Motor neuron (in vitro differentiated cells): ENCODE measurements at regions not wholly inside any gene's neighbourhood (a gene's known extent, or its start where the extent isn't known, plus 50 kb on each side); places are given as distances from the start of the nearest gene placed in this dataset.
A peak's percentile ranks its signal among the peaks of the same experiment; 100 is the strongest.
"Not testable (repeated sequence)": the region's sequence is repeated elsewhere in the genome, so short reads cannot be mapped to it uniquely, and the experiment has no call there.

Source experiments
- ATAC-seq, 8 experiments: fragments of 200-7000 bp; cut with Tn5 transposase; replicated peaks in 6 of 8; 2 replicates each; pipeline ENCODE4 v1.8.0; 2021; ENCODE audit warnings: mild to moderate bottlenecking in 8 of 8, moderate library complexity in 8 of 8
- H3K27ac ChIP-seq, 2 donors: fragments of 250-450 bp; sonication (Bioruptor Pico); 2 replicates each; pipeline ENCODE4 v1.9.0; 2021; ENCODE audit warnings: antibody characterized with exemption in 2 of 2, mild to moderate bottlenecking in 2 of 2, moderate library complexity in 1 of 2
- H3K4me1 ChIP-seq, 2 donors: fragments of 250-450 bp; sonication (Bioruptor Pico); replicated peaks in 1 of 2; 2 replicates each; pipeline ENCODE4 v1.6.1; 2021; ENCODE audit warnings: antibody characterized with exemption in 2 of 2, mild to moderate bottlenecking in 2 of 2, moderate library complexity in 1 of 2
- H3K4me3 ChIP-seq, 5 donors: fragments of 250-450 bp; sonication (Bioruptor Pico); 2 replicates each; pipeline ENCODE4 v1.9.0; 2021; ENCODE audit warnings: antibody characterized with exemption in 5 of 5, mild to moderate bottlenecking in 5 of 5, moderate library complexity in 4 of 5
- WGBS, 10 experiments: fragments of 450-650 bp; shearing (Covaris generic); methylation state at CpG; one replicate each; pipeline ENCODE4 v1.0.0; 2022; 5-methylcytosine and 5-hydroxymethylcytosine counted together
- in situ Hi-C, 9 experiments: fragments of 400-800 bp; cut with MboI; loops; one replicate each; pipeline ENCODE4 v1.15.0; 2021; ENCODE audit warnings: low sequenced_read_pairs in 9 of 9, low pct_unique_long_range_greater_than_20kb in 2 of 9; ENCODE audit not compliant: unreplicated experiment in 9 of 9

DNA sequence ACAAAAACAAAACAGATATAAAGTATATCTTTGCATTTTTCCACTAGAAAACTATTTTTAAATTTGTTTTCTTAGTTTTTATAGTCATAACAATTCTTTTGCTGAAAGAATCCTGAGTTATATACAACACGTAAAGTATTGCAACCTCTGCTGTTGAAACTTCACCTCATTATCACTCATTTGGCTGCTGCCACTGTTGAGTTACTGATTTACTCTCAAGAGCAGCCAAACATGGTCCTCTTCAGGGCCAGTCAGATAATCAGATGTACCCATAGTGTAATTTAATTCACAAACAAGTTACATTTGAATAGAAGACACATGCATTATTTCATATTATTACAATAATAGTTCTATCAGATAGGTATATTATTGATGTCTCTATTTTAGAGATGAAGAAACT is 235.6 kb downstream of the UBE2NL start:
- H3K4me1 ChIP-seq, ATAC-seq, in situ Hi-C loops, H3K27ac ChIP-seq, H3K4me3 ChIP-seq: not testable (repeated sequence)
- no CpG with 5 or more reads among the region's 1 CpG for WGBS, 10 experiments

DNA sequence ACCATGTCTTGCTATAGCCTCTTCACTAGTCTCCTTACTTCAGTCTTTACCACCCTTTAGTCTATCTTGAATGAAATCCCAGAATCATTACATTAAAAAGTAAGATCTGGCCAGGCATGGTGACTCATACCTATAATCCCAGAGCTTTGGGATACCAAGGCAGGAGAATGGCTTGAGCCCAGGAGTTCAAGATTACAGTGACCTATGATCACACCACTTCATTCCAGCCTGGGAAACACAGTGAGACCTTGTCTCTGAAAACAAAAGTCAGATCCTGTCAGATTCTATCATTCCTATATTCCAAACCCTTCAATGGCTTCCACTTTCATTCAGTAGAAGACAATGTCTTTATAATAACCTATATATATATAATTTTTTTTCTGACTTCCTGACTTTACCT is 237.7 kb downstream of the UBE2NL start:
- ATAC-seq, H3K27ac ChIP-seq, H3K4me3 ChIP-seq, in situ Hi-C loops, H3K4me1 ChIP-seq: not testable (repeated sequence)

DNA sequence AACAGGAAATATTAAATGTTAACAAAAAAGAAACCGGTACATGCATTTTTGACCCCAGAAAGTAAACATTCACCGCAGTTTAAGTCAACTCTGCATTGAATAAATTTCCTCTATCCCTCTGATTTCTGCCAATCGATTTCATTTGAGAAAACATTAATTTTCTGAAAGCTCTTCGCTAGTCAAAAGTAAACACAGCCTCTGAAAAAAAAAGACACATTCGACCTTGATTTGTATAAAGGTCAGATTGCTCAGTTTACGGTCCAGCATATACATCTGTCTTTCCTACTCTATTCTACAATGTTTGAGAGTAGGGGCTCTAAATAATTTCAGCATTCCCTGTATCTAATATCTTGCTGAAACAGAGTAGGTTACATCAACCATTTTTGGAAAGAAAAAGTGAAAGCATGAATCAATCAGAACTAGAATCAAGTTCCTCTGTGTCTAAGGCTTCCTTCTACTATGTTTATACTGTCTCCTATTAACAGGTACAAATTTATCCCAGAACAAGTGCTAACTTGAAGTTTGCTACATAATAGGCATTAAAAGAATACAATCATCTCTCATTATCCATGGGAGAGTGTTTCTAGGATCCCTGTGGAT is 243.8 kb downstream of the UBE2NL start:
- H3K4me1 ChIP-seq, H3K4me3 ChIP-seq, ATAC-seq, H3K27ac ChIP-seq, in situ Hi-C loops: not testable (repeated sequence)
- no CpG with 5 or more reads among the region's 6 CpGs for WGBS, 10 experiments

DNA sequence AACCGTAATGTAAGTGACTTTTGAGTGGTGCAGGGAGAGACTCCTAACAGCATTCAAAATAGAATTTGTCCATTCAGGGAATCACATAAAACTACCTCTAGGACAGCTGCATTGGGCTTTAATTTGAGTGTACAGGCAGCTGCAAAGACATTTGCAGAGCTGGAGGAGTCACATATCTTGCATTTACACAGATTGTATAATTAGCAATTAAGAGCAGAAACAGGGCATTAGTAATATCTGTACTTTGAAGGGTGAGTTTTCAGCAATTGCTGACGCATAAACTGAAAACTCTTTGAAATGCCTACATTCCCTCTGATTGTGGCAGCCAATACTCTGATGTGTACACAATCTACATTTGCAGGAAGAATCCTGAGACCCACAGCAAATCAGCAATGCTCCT is 245.6 kb downstream of the UBE2NL start:
- in situ Hi-C loops, H3K4me1 ChIP-seq, H3K27ac ChIP-seq, ATAC-seq, H3K4me3 ChIP-seq: not testable (repeated sequence)
- no CpG with 5 or more reads among the region's 2 CpGs for WGBS, 10 experiments

DNA sequence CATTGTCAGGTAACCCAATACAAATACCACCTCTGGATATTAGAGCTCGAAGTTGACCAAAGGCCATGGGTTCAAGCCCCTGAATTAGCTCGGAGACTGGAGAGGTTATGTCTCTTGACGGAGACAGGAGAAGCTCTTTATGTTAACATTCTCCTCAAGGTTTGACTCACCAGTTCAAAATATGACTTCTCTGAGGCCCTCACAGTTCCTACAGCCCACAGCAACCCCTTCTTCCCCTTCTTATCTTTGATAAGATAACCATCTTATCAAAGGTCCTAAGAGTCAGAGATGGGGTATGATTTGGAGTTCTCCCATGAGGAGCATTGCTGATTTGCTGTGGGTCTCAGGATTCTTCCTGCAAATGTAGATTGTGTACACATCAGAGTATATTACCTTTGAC is 246.6 kb downstream of the UBE2NL start:
- ATAC-seq, H3K4me3 ChIP-seq, H3K27ac ChIP-seq, H3K4me1 ChIP-seq, in situ Hi-C loops: not testable (repeated sequence)
- WGBS, 10 experiments: no CpG with 5 or more reads among the region's 3 CpGs

DNA sequence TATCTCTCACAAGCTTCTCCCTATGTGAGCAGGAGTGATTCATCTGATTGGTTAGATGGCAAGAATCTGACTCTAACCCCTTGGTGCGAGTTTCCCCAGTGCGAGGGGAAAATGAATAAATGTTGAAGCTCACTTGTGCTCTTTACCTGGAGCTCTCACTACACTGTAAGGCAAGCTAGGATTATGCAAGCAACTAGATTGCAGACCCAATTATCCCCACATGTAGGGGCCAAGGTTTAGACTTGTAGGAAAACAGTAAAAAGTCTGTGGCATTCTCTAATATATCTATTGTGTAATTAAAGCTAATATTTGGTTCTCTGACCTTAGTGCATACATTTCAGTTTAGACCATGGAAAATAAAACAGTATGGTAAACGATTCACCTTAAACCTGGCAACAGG is 247.2 kb downstream of the UBE2NL start:
- H3K27ac ChIP-seq, in situ Hi-C loops, ATAC-seq, H3K4me1 ChIP-seq, H3K4me3 ChIP-seq: not testable (repeated sequence)
- WGBS, 10 experiments: no CpG with 5 or more reads among the region's 3 CpGs

DNA sequence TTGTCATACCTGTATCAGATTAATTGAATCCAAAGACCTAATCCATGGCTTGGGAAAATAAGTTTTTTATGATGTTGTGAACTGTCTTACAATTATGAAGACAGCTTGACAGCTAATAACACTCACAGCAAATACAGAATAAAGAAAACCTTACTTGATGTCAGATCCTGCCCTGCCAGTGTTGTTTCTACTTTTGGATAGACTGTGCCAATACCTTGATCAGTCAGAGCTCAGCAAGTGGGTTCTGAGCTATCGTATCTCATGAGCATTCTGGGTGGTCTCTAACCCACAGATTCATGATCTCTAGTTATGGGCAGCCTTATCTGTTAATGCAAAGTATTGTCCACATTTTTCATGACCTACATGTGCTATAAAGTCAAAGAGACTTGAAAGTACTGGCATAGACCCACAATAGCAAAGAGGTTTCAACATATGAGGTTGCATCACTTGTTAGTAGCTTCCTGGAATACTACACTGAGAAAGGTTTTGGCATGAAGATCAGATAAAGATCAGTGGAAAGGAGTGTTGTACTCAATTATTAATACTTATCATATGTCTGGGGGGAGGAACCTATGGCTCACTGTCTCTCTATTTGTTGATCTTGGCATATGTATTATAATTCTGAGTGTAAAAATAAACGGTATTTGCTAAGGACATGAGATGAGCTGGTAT is 250.7 kb downstream of the UBE2NL start:
- H3K4me1 ChIP-seq, H3K4me3 ChIP-seq, H3K27ac ChIP-seq, in situ Hi-C loops: not testable (repeated sequence)
- peak in 1 of 8 experiments; percentile 74 for ATAC-seq
- no CpG with 5 or more reads among the region's 2 CpGs for WGBS, 10 experiments

DNA sequence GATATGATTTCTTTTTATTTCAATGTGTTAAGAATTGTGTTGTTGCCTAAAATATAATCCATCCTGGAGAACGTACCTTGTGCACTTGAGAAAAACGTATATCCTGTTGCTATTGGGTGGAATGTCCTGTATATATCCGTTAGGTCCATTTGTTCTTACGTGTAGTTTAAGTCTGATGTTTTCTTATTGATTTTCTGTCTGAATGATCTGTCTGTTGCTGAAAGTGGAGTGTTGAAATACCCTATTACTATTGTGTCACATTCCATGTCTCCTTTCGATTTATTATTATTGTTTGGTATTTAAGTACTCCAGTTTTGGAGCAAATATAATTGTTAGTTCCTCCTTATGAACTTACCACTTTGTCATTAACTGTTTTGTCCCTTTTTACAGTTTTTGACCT is 270.6 kb downstream of the UBE2NL start:
- H3K4me3 ChIP-seq, H3K27ac ChIP-seq, H3K4me1 ChIP-seq, in situ Hi-C loops, ATAC-seq: not testable (repeated sequence)
- WGBS, 10 experiments: 20 to 100% (median 80%) methylated on average over 1 to 2 of the region's 5 CpGs; no CpG with 5 or more reads in 7 of the 10 experiments

DNA sequence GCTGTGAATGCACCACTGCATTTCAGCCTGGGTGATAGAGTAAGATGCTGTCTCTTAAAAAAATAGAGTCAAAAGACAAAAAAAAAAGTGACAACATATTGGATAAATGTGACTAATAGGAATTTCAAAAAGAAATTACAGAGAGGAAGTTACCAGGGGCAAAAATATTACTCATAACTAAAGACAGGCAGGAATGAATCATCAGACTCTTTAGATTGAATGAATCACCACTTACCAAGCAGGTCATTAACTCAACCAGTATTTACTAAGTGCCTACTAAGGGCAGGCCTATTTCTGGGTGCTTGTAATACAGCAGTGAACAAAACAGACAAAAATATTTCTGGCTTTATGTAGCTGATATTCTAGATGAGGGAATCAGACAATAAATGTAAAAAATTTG is 301.3 kb downstream of the UBE2NL start:
- H3K4me3 ChIP-seq, H3K27ac ChIP-seq, H3K4me1 ChIP-seq, in situ Hi-C loops: not testable (repeated sequence)
- ATAC-seq: peak in 4 of 8 experiments; percentile 26 to 69 (median 43)

DNA sequence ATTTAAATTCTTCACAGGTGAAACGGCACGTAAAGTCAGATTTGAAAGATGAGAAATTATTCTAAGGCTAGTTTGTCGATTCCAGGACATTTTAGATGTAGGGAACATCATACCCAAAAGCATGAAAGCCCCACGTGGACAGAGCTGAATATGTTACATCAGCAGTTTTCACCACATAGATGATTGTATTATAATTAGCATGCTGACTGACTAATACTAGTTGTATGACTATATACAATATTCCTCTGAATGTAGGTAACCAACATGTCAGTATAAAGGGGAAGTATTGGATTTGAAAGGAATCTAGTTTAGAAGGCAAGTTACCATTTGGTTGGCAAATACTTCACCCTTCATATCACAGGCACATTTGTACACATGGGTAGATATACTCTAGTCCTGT is 304.6 kb downstream of the UBE2NL start:
- H3K27ac ChIP-seq, H3K4me1 ChIP-seq, in situ Hi-C loops, H3K4me3 ChIP-seq, ATAC-seq: not testable (repeated sequence)
- no CpG with 5 or more reads among the region's 4 CpGs for WGBS, 10 experiments

DNA sequence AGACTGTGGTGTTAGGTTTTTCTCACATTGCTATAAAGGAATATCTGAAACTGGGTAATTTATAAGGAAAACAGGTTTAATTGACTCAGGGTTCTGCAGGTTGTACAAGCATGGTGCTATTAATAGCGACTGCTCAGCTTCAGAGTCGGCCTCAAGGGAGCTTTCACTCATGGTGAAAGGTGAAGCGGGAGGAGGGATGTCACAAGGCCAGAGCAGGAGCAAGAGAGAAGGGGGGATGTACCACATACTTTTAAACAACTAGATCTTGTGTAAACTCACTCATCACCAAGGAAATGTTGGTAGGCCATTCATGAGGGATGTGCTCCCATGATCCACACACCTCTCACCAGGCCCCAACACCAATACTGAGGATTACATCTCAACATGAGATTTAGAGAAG is 313.2 kb downstream of the UBE2NL start:
- H3K4me3 ChIP-seq, in situ Hi-C loops, H3K27ac ChIP-seq, H3K4me1 ChIP-seq: not testable (repeated sequence)
- WGBS, 10 experiments: no CpG with 5 or more reads among the region's 3 CpGs
- ATAC-seq: peak in 3 of 8 experiments; percentile 45 to 62 (median 50)

DNA sequence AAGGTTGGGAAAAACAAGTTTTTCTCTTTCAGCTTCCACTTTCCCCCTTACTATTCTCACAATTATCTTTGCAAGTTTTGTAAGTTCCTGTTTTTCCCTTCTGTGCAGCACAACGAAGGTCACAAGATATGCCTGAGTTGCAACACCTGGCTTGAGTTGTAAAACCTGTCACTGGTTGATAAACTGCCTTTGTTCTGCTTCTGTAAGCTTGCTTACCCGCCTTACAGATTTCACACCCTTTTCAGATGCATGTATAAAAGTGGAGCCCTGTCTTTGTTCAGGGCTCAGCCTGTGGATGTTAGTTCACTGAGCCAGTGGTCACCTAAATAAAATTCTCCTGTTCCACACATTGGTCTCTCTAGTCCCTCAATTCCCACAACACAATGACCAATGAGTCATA is 318.9 kb downstream of the UBE2NL start:
- not testable (repeated sequence) for ATAC-seq

DNA sequence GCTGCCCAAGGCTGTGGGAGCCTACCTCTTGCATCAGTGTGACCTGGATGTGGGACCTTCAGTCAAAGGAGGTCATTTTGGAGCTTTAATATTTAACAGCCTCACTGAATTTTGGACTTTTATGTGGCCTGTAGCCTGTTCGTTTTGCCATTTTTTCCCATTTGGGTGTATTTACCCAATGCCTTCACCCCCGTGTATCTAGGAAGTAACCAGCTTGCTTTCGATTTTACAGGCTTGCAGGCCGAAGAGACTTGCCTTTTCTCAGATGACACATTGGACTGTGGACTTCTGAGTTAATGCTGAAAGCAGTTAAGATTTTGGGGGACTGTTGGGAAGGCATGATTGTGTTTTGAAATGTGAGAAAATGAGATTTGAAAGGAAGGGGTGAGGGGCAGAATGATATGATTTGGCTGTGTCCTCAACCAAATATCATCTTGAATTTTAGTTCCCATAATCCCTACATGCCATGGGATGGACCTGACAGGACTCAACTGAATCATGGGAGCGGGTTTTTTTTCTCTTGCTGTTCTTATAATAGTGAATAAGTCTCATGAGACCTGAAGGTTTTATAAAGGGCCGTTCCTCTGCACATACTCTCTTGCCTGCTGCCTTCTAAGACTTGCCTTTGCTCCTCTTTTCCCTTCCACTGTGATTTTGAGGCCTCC is 324.6 kb downstream of the UBE2NL start:
- in situ Hi-C loops, H3K27ac ChIP-seq, ATAC-seq, H3K4me1 ChIP-seq, H3K4me3 ChIP-seq: not testable (repeated sequence)
- WGBS, 10 experiments: no CpG with 5 or more reads among the region's 6 CpGs

More for the DNA sequence above, 318.9 kb downstream of the UBE2NL start:
- in situ Hi-C loops, H3K4me3 ChIP-seq, H3K4me1 ChIP-seq, H3K27ac ChIP-seq: not testable (repeated sequence)
- WGBS, 10 experiments: no CpG with 5 or more reads among the region's 2 CpGs

DNA sequence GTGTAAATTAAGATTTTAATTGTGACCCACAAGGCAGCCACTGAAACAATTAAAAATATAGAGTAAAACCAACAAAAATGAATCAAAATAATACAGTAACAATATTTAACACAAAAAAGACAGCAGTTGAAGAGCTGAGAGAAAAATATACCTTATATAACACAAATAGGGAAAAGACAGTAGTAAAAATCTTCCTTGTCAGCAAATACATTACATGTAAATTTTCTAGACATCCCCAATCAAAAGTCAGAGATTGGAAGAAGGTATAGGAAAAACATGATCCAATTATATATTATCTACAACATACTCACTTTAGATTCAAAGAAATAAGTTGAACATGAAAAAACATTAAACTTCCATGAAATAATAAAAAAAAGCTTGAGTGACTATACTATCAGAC is 330.8 kb downstream of the UBE2NL start:
- H3K27ac ChIP-seq: no peak overlapping the region
- no peaks in the 10 kb centered on the region for H3K4me1 ChIP-seq
- no peak for ATAC-seq
- H3K4me3 ChIP-seq: no peak overlapping the region
- in situ Hi-C loops: no loop called here
